HG02798 (cell line): ENCODE measurements at regions not wholly inside any gene's neighbourhood (a gene's known extent, or its start where the extent isn't known, plus 50 kb on each side); places are given as distances from the start of the nearest gene placed in this dataset.
"Not testable (repeated sequence)": the region's sequence is repeated elsewhere in the genome, so short reads cannot be mapped to it uniquely, and the experiment has no call there.

Source experiments
- ATAC-seq: cut with Tn5 transposase; IDR thresholded peaks from one replicate; pipeline ENCODE4 v1.9.1; 2021; ENCODE audit warnings: mild to moderate bottlenecking; ENCODE audit not compliant: unreplicated experiment, poor library complexity

DNA sequence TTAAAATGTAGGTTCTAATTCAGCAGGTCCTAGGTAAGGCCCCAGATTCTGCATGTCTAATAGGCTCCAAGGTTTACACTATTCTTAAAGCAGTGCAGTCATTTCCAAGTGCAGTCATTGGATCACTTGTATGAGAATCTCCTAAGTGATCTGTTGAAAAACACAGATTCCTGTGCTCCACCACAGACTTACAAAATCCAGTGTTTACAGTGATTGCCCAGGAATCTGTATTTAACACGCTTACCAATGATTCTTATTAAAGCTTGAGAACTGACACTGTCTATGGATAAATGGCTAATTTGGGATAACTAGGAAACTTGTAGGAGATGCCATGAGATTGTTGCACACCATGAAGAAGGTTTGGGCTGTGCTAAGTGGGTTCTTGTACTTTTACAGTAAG, 104.6 kb upstream of the PLEKHG1 start:
- no peak for ATAC-seq

DNA sequence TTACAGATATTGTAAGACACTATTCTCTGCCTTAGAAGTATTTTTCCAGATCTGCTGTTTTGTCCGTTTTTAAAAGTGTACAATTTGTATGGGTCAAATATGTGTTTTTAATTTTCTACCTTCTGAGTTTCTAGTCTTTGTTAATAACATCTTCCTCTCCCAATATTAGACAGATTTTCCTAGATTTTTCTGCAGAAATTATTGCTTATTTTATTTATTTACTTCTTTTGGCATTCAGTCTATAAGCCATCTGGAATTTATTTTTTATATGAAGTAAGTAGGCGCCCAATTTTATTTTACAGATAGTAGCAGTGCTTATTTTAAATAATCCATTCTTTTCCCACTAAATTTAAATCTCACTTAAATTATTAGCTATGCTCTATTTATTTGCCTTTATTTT, 103.1 kb upstream of the PLEKHG1 start:
- ATAC-seq = no peak

DNA sequence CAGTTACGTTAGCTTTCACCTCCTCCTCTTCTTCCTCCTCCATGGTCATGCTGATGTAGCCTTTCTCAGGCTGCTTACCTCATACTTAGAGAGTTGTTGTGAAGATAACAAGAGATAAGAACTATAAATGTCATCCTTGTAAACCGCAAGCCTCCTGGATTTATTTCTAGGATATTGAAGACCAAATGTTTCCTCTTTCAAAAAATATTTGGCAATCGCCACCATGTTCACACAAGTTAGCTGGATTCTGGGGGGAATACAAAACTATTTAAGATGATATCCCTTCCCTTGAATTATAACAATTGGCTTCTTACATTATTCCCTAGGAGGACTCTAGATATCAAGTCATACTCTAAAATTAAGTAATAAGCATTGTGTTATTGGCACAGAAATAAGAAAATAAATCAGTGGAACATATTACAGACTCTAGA, 99.8 kb upstream of the PLEKHG1 start:
- no peak for ATAC-seq

DNA sequence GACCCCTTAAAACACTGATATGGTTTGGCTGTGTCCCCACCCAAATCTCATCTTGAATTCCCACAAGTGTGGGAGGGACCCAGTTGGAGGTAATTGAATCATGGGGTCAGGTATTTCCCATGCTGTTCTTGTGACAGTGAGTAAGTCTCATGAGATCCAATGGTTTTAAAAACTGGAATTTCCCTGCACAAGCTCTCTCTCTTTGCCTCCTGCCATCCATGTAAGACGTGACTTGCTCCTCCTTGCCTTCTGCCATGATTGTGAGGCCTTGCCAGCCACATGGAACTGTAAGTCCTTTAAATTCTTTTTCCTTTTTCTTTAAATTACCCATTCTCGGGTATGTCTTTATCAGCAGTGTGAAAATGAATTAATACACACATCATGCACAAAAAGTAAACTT, 99.1 kb upstream of the PLEKHG1 start:
- not testable (repeated sequence) for ATAC-seq

DNA sequence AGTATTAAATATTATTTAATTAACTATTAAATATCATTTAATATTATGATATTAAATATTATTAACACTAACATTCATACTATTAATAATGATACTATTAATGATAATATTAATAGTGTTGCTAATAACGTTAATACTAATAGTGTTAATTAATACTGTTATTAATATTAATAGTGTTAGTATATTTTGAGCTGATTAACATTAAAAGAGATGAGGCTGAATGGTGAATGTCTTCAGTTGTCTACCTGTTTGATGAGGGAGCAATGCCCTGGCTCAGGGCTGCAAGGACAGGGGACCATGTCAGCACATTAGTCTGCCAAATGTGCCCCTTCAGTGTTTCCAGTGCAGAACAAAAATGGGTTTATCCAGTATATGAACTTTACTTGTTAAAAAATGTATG, 96.6 kb upstream of the PLEKHG1 start:
- no peak for ATAC-seq

DNA sequence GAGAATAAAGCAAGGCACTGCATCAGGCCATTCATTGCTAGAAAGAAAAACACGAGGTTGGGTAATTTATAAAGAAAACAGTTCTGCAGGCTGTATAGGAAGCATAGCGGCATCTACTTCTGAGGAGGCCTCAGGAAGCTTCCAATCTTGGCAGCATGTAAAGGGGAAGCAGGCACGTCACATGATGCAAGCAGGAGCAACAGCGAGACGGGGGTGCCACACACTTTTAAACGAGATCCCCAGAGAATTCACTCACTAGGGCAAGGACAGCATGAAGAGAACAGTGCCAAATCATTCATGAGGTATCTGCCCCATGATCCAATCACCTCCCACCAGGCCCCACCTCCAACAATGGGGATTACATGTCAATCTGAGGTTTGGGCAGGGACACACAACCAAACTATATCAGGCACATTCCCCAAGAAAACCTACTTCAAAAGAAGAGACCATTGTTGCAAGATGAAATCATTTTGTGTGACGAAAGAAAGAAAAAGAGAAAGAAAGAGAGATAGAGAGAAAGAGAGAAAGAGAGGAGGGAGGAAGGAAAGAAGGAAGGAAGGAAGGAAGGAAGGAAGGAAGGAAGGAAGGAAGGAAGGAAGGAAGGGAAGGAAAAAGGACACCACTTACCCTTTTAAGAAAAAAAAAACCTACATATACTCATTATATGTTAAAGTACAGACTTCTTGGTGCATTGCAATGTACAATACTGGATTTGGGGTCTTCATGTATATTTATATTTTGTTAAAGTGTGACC, 95.9 kb upstream of the PLEKHG1 start:
- no peak for ATAC-seq

DNA sequence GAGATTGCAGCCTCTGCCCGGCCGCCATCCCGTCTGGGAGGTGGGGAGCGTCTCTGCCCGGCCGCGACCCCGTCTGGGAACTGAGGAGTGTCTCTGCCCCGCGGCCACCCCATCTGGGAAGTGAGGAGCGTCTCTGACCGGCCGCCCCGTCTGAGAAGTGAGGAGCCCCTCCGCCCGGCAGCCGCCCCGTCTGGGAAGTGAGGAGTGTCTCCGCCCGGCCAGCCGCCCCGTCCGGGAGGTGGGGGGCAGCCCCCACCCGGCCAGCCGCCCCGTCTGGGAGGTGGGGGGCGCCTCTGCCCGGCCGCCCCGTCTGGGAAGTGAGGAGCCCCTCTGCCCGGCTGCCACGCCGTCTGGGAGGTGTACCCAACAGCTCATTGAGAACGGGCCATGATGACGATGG, 92.3 kb upstream of the PLEKHG1 start:
- ATAC-seq = not testable (repeated sequence)

DNA sequence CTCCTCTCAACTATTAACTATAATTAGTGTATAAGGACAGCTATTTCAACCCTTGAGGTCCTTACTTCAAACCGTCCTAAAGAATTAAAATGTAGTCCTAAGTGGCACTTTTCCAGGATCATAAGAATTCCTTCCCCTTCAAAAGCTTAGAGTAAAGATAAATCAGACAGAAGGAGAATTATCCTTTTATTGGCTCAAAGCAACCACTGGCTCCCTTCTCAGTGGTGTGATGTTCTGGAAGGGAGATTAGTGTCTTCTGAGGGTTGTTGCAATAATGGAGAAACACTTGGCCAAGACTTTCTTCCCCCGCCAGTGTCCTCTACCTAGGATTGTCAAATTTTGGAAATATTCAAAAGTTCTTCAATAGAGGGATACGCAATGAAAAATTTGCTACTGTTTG, 89.1 kb upstream of the PLEKHG1 start:
- no peak for ATAC-seq

DNA sequence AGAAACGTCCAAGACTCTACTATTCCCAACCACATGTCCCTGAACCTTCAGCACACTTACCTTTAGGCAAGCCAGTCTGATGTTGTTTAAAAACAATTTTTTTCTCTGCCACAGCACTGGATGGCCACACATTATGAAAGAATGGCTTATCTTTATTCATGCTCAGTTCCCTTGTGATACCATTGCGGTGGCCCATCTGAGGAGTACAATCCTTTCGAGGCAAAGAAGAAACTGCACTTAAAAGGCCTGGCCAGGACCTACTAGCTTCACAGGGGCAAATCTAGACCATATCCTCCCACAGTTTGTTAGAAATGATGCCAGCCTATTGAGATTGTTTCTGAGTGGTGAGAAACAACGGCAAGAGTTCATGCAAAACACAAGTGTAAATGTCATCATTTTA, 88.4 kb upstream of the PLEKHG1 start:
- ATAC-seq = peak; percentile 38

DNA sequence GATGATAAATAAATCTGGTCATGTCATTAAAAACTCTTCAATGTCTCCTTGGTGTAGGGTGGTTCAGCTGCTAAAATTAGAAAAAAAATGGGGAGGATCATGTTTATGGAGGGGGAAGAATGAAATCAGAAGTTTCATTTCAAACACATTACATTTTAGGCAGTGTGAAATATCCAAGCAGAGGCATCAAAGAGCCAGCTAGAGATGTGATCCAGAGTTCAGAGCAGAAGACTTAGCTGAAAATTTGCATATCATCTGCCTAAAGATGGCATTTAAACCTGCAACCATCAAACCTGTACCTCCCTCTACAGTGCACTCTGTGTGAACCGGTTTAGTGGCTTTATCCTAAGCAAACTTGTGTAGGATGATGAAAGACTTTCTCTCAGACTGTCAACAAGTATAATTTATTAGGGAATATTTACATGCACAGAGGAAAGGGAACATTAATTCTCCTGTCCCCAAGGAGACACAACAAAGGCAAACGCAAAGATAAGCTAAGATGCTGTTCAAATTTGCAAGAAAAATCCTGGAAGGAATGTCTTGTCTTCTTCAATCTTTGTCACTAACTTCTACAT, 84.8 kb upstream of the PLEKHG1 start:
- ATAC-seq = no peak

DNA sequence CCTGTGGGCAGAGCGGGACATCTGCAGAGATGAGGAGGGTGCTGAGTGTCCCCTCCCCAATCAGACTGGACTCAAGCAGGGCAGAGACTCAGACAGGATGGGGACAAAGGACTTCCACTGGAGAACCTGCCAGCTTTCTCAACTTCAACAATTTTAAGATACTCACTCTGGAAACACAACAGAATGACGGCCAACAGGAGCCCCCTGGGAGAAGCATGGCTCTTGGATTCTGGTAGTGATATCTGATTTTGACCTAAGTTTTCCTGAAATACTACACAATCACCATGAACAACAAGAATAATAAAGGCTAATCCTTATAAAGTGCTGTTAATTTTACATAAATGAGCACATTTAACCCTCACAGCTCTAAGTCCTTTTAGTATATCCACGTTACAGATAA, 83.5 kb upstream of the PLEKHG1 start:
- ATAC-seq = no peak

DNA sequence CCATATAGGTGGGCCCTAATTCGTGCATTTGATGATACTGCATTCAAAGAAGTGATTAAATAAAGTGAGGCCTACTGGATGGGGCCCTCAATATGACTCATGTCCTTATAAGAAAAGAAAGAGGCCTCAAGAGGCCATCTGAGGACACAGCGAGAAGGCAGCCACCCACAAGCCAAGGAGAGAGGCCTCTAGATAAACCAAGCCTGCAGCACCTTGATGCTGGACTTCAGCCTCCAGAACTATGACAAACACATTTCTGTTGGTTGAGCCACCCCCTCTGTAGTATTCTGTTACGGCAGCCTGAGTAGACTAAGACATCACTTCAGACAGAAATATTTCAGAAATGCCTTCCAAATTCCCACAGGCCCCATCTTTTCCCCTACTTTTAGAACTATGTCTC, 82.5 kb upstream of the PLEKHG1 start:
- ATAC-seq = no peak

DNA sequence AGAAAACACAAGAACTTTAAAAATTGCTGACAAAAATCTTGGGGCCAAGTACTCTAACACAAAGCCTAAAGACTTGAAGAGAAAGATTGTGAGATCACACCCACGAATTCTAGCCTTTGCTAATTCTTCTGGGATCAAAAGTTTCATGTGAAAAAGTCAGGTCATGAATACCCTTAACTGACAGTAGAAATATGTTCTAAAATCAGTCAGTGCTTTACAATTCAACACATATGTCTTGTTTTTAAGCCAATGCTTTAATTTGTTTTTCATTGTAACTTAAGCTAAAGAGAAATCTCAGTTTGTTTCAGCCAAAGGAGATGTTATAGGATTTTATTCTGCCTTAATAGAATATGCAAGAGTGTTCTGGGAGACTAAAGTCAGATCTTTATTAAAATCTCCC, 78.2 kb upstream of the PLEKHG1 start:
- ATAC-seq = no peak

DNA sequence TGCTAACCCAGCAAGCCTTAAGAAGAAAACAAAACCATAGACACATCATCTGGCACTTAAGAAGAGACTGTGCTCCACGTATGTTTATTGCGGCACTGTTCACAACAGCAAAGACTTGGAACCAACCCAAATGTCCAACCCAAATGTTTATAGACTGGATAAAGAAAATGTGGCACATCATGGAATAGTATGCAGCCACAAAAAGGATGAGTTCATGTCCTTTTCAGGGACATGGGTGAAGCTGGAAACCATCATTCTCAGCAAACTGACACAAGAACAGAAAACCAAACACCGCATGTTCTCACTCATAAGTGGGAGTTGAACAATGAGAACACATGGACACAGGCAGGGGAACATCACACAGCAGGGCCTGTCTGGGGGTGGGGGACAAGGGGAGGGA, 76.5 kb upstream of the PLEKHG1 start:
- not testable (repeated sequence) for ATAC-seq

DNA sequence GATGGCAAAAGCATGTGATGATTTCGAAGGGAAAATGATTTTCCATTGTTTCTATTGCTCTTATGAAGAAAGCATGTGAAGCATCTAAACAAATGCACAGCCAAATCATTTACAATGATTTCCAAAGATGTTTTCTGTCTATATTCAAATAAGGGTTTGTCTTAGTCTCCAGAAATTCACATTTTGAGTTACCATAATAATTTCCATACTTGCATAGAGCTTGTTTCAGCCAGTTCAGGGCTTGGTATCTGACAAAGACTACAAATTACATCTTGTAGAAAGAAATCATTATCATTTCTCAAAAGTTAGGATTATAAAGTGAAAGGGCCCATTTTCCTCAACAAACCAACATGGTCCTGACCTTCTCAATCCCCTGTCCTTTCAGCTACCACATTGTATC, 74.4 kb upstream of the PLEKHG1 start:
- ATAC-seq = no peak

DNA sequence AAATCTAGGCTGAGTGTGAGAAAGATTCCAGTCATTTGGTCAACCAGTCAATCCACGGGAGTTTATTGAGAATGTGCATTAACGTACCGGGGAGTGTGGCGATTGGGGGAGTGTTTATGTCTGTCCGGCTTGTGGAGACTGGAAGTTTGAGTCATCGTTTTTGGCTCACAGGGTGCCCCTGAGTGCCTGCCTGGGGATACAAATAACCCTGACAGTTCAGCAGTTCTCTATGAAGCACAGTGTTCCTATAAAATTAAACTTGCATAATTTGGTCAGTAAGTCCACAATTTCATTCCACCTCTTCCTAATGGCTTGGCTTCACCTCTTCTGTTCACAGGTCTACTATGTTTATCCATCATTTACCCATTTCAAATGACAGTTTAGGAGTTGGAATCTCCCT, 72.6 kb upstream of the PLEKHG1 start:
- no peak for ATAC-seq

DNA sequence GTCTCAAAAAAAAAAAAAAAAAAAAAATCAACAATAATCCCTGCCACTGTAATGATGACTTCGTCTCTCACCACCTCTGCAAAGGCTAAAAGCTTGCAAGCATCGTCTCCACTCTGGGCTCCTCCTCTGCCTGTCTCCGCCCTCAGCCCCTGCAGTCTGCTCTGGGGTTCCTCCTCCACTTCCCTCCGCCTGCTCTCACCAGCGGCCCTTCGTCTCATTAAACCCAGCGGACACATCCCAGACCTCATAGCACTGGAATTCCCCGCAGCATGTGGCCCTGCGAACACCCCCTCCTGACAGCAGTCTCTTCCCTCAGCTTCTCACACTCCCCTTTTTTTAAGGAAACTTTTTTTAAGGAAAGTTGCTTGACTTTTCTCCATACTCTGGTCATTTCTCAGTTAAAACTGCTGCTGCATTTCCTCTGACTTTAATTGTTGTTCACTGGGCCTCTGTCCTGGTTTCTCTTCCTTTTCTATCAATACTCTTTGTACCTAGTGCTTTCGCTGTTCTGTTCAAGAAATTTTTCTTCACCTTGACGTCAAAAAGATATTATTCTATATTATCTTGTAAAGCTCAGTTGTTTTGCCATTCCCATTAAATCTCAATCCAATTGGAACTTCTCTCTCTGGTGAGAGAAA, 70.9 kb upstream of the PLEKHG1 start:
- no peak for ATAC-seq

DNA sequence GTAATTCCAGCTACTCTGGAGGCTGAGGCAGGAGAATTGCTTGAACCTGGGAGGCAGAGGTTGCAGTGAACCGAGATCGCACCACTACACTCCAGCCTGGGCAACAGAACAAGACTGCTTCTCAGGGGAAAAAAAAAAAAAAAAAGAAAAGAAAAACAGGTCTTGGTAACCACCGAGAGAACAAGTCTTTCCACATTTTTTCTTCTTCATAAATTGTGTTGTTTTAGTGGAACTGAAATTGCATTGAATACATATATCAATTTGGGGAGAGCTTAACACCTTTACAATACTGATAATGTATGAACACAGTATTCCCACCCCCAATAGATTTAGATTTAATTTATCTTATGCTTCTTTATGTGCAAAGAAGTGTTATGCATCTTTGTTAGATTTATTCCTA, 70.0 kb upstream of the PLEKHG1 start:
- ATAC-seq = no peak

DNA sequence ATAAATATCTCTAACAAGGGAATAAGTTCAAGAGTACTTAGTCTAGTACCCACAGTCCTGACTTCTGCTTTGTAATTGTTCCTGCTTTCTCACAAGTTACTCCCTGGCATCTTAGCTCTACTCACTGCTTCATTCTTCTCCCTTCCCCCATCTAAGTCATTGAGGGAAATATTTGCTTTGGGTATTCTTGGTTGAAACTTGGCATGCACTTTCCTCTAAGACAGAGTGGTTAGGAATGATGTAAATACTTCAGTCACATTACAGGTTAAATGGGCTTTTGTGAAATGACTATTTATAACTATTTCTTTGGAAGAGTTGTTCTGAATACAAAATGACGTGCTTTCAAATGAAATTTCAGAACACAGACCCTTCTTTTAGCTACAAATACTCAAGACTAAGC, 67.7 kb upstream of the PLEKHG1 start:
- no peak for ATAC-seq

DNA sequence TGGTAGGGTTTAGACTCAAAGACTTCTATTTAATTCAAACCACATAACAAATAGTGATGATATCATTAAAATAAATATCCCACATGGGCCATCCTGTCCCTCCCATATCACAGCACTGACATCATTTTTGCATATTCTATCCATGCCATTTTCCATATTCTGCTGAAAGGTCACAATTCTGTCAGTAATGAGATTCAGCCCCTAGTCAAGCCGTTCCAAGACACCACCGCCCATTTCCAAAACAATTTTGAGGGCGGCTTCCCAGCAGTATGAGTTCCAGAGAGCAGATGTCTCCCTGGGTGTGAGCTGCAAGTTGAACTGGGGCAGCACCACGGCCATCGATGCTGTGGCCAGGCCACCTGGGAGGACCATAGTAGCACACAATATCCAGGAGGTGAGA, 65.1 kb upstream of the PLEKHG1 start:
- ATAC-seq = no peak

DNA sequence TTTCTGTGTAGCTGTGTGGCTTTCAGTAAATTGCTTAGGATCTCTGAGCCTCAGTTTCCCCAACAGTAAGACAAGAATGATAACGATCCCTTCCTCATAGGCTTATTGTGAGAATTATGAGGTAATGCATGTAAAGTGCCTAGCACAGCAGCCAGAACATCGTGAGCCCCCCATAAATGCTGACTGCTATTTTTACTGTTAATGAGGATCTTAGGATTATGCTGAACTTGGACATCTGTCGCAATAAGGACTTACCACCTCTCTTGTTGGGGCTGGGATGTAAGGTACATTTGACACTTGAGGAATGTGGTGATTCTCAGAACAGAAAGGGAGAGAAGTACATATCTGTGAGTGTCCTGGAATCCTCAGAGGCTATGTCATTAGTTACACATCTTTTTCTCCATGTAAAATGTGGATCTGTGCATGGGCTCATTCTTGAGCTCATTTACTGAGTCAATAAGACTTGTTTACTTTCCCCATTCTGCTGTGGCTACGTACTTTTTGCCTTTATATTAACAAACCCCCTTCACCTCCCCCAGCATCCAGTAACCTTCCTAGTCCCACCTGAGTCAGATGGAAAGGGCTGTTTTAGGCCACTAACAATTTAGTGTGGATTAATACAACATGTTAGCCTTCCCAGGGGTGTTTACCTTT, 64.4 kb upstream of the PLEKHG1 start:
- no peak for ATAC-seq
